Fibroblast of the aortic adventitia (primary cell): ENCODE measurements at regions not wholly inside any gene's neighbourhood (a gene's known extent, or its start where the extent isn't known, plus 50 kb on each side); places are given as distances from the start of the nearest gene placed in this dataset.
A peak's percentile ranks its signal among the peaks of the same experiment; 100 is the strongest.

Experiments used
- DNase-seq: peaks from one replicate; pipeline ENCODE4 v3.0.0-alpha.2; 2010; ENCODE audit warnings: low read depth
- H3K4me3 ChIP-seq: 2 replicates; pipeline ENCODE4 v1.5.1; 2011; ENCODE audit warnings: low read depth, mild to moderate bottlenecking, control low read depth, low read length, moderate library complexity
- TF ChIP-seq, protein P1 (sequence below): IDR thresholded peaks from 2 replicates; pipeline ENCODE4 v1.5.1; 2011; ENCODE audit warnings: mild to moderate bottlenecking, low read length, control low read depth, inconsistent platforms; ENCODE audit not compliant: insufficient read depth

DNA sequence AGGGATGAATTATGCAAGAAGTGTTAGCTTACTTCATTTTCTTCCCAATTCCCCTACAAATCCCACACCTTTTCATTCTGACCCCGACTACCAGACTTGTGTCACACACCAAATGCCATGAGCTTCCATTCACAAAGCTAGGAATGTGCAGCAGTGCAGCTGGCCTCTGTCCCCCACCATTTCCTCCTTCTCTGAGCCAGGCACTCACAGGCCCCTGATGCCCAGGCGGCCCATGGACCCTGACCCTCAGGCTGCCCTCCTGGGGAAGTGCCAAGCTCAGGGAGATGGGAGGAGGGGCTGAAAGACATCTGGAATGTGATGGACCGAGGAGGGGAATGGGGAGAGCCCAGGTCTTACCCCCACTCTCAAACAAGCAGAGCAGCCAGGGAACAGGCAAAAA, 67.0 kb upstream of the BCOR start:
- TF ChIP-seq, protein P1, sequence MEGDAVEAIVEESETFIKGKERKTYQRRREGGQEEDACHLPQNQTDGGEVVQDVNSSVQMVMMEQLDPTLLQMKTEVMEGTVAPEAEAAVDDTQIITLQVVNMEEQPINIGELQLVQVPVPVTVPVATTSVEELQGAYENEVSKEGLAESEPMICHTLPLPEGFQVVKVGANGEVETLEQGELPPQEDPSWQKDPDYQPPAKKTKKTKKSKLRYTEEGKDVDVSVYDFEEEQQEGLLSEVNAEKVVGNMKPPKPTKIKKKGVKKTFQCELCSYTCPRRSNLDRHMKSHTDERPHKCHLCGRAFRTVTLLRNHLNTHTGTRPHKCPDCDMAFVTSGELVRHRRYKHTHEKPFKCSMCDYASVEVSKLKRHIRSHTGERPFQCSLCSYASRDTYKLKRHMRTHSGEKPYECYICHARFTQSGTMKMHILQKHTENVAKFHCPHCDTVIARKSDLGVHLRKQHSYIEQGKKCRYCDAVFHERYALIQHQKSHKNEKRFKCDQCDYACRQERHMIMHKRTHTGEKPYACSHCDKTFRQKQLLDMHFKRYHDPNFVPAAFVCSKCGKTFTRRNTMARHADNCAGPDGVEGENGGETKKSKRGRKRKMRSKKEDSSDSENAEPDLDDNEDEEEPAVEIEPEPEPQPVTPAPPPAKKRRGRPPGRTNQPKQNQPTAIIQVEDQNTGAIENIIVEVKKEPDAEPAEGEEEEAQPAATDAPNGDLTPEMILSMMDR: no peak
- DNase-seq: no peak
- H3K4me3 ChIP-seq: no peak overlapping the region

GRCh38 chrX:40158036-40158706, 60.4 kb upstream of the BCOR start:
- peak overlapping the region; percentile 54 for H3K4me3 ChIP-seq
- no peak for DNase-seq
- TF ChIP-seq, protein P1: peak; percentile 21

- H3K4me3 ChIP-seq: no peak overlapping the region
- TF ChIP-seq, protein P1: no peak
- DNase-seq: no peak
Observed at GRCh38 chrX:40157228-40158035, 59.7 kb upstream of the BCOR start.

DNA sequence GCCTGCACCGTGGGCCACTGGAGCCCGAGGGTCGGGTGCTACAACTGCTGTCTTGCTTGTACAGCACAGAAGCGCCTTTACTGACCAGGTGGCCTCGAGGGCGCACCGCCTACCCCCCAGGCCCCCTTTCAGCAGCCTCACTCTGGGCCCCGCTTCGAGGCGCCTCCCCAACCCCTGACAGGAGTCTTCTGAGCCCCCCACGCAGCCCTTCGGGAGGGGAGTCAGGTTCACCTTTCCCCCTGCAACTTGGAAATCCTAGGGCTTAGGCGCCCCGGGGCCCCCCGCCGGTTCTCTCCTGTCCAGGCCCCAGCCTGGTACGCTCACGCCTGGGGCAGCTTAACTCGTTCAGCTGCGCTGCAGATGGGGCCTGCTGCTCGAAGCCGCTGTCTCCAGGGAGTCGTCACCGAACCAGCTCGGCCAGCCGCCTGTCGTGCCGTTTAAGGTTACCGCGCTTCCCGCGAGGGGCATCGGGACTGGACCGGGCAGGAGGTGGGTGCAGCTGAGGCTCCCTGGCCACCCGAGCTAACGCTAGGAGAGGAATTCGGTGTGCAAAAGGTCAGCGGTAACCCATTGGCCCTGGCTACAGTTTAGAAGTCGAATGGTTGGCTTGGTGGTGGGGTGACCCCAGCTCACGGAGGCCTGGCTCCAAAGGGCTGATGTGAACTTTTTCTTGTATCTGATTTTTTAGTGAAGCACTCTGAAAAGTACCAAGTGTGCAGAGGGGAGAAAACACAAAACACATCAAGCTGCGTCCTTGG, 58.9 kb upstream of the BCOR start:
- no peak overlapping the region for H3K4me3 ChIP-seq
- TF ChIP-seq, protein P1: no peak
- DNase-seq: no peak

DNA sequence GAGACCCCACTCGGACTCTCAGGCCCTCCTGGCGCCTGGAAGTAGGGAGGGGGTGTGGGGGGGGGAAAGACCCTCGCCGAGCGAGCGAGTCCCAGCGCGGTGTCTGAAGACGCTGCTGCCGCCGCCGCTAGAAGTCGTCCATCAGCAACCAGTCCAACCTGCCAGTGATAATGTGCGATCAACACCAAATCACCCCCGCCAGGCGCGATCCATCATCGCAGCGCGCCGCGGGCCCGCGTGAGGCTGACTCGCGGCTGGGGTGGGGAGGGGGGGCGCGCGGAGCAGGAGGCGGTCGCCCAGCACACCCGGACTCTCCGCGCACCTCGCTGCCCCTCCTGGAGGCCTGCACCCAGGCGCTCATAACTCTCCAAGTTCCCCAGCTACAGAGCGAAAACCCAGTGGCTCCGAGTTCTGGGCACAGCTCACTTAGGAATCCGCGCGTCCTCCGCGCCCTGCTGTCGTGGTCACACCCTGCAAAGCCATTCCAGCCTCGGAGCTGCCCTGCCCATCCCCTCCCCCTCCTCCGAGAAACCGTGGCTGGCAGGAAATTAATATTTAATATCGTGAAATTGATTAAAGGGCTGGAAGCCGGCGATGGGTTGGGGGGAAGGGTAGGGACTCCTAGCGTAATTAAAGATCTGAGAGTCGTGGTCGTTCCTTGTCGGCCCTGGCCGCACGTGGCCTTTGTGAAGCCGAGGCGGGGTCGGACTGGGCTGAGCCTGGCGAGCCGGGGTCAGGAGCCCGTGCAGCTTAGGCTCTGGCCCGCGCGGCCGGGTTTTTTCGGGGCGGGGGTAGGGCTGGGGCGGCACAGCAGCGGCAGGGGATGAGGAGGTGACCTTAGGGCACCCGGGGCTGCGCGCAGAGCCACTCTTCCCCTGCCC, 58.1 kb upstream of the BCOR start:
- H3K4me3 ChIP-seq: no peak overlapping the region
- TF ChIP-seq, protein P1: no peak
- DNase-seq: no peak
